ENCODE measurements at regions not wholly inside any gene's neighbourhood (a gene's known extent, or its start where the extent isn't known, plus 50 kb on each side); places are given as distances from the start of the nearest gene placed in this dataset.

GRCh38 chr4:56238251-56238650, 149.0 kb downstream of the AASDH start (continued):
- TF ChIP-seq, protein P1, sequence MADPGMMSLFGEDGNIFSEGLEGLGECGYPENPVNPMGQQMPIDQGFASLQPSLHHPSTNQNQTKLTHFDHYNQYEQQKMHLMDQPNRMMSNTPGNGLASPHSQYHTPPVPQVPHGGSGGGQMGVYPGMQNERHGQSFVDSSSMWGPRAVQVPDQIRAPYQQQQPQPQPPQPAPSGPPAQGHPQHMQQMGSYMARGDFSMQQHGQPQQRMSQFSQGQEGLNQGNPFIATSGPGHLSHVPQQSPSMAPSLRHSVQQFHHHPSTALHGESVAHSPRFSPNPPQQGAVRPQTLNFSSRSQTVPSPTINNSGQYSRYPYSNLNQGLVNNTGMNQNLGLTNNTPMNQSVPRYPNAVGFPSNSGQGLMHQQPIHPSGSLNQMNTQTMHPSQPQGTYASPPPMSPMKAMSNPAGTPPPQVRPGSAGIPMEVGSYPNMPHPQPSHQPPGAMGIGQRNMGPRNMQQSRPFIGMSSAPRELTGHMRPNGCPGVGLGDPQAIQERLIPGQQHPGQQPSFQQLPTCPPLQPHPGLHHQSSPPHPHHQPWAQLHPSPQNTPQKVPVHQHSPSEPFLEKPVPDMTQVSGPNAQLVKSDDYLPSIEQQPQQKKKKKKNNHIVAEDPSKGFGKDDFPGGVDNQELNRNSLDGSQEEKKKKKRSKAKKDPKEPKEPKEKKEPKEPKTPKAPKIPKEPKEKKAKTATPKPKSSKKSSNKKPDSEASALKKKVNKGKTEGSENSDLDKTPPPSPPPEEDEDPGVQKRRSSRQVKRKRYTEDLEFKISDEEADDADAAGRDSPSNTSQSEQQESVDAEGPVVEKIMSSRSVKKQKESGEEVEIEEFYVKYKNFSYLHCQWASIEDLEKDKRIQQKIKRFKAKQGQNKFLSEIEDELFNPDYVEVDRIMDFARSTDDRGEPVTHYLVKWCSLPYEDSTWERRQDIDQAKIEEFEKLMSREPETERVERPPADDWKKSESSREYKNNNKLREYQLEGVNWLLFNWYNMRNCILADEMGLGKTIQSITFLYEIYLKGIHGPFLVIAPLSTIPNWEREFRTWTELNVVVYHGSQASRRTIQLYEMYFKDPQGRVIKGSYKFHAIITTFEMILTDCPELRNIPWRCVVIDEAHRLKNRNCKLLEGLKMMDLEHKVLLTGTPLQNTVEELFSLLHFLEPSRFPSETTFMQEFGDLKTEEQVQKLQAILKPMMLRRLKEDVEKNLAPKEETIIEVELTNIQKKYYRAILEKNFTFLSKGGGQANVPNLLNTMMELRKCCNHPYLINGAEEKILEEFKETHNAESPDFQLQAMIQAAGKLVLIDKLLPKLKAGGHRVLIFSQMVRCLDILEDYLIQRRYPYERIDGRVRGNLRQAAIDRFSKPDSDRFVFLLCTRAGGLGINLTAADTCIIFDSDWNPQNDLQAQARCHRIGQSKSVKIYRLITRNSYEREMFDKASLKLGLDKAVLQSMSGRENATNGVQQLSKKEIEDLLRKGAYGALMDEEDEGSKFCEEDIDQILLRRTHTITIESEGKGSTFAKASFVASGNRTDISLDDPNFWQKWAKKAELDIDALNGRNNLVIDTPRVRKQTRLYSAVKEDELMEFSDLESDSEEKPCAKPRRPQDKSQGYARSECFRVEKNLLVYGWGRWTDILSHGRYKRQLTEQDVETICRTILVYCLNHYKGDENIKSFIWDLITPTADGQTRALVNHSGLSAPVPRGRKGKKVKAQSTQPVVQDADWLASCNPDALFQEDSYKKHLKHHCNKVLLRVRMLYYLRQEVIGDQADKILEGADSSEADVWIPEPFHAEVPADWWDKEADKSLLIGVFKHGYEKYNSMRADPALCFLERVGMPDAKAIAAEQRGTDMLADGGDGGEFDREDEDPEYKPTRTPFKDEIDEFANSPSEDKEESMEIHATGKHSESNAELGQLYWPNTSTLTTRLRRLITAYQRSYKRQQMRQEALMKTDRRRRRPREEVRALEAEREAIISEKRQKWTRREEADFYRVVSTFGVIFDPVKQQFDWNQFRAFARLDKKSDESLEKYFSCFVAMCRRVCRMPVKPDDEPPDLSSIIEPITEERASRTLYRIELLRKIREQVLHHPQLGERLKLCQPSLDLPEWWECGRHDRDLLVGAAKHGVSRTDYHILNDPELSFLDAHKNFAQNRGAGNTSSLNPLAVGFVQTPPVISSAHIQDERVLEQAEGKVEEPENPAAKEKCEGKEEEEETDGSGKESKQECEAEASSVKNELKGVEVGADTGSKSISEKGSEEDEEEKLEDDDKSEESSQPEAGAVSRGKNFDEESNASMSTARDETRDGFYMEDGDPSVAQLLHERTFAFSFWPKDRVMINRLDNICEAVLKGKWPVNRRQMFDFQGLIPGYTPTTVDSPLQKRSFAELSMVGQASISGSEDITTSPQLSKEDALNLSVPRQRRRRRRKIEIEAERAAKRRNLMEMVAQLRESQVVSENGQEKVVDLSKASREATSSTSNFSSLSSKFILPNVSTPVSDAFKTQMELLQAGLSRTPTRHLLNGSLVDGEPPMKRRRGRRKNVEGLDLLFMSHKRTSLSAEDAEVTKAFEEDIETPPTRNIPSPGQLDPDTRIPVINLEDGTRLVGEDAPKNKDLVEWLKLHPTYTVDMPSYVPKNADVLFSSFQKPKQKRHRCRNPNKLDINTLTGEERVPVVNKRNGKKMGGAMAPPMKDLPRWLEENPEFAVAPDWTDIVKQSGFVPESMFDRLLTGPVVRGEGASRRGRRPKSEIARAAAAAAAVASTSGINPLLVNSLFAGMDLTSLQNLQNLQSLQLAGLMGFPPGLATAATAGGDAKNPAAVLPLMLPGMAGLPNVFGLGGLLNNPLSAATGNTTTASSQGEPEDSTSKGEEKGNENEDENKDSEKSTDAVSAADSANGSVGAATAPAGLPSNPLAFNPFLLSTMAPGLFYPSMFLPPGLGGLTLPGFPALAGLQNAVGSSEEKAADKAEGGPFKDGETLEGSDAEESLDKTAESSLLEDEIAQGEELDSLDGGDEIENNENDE (IDR thresholded peaks at IDR 0.05; ENCODE audit: insufficient replicate concordance, low read length), result no peak
